Astrocyte (in vitro differentiated cells and primary cell): ENCODE measurements at regions not wholly inside any gene's neighbourhood (a gene's known extent, or its start where the extent isn't known, plus 50 kb on each side); places are given as distances from the start of the nearest gene placed in this dataset.

Source experiments
- DNase-seq: peaks from one replicate; pipeline ENCODE4 v3.0.0-alpha.2; 2010; ENCODE audit warnings: low read depth
- FAIRE-seq: peaks from 2 replicates; lab custom pipeline; 2011; peaks lifted over from hg19 to GRCh38; lab: Jason Lieb, UNC
- H2AFZ ChIP-seq: 2 replicates; pipeline ENCODE4 v1.6.0; 2012; ENCODE audit warnings: low read depth, low read length, inconsistent platforms
- H3K27ac ChIP-seq: 2 replicates; pipeline ENCODE4 v1.5.1; 2011; ENCODE audit warnings: low read depth, low read length, inconsistent platforms
- H3K27me3 ChIP-seq: 2 replicates; pipeline ENCODE4 v1.6.0; 2011; ENCODE audit warnings: low read length, inconsistent platforms; ENCODE audit not compliant: insufficient read depth
- H3K36me3 ChIP-seq: 2 replicates; pipeline ENCODE4 v1.5.1; 2011; ENCODE audit warnings: low read length, inconsistent platforms; ENCODE audit not compliant: insufficient read depth
- H3K4me1 ChIP-seq: 2 replicates; pipeline ENCODE4 v1.5.1; 2011; ENCODE audit warnings: low read length, inconsistent platforms; ENCODE audit not compliant: insufficient read depth
- H3K4me2 ChIP-seq: 2 replicates; pipeline ENCODE4 v1.6.0; 2012; ENCODE audit warnings: low read length, inconsistent platforms
- H3K4me3 ChIP-seq: 2 replicates; pipeline ENCODE4 v1.5.1; 2011; ENCODE audit warnings: low read depth, mild to moderate bottlenecking, low read length, inconsistent platforms; ENCODE audit not compliant: insufficient read depth
- H3K79me2 ChIP-seq: 2 replicates; pipeline ENCODE4 v1.6.0; 2012; ENCODE audit warnings: mild to moderate bottlenecking, low read length, inconsistent platforms; ENCODE audit not compliant: insufficient read depth
- H3K9ac ChIP-seq: 2 replicates; pipeline ENCODE4 v1.6.0; 2012; ENCODE audit warnings: mild to moderate bottlenecking, low read length, inconsistent platforms
- H3K9me3 ChIP-seq: 2 replicates; pipeline ENCODE4 v1.5.1; 2012; ENCODE audit warnings: low read depth, mild to moderate bottlenecking, low read length, inconsistent platforms; ENCODE audit not compliant: insufficient read depth
- H4K20me1 ChIP-seq: 2 replicates; pipeline ENCODE4 v1.6.0; 2012; ENCODE audit warnings: low read length, inconsistent platforms; ENCODE audit not compliant: insufficient read depth
- H3K27ac Mint-ChIP-seq: one replicate; pipeline ENCODE4 v1.8.0; 2021; ENCODE audit warnings: mild to moderate bottlenecking, mixed read lengths; ENCODE audit not compliant: unreplicated experiment
- H3K27me3 Mint-ChIP-seq: one replicate; pipeline ENCODE4 v1.8.0; 2021; ENCODE audit warnings: low read depth, mixed read lengths; ENCODE audit not compliant: unreplicated experiment
- H3K36me3 Mint-ChIP-seq: one replicate; pipeline ENCODE4 v1.8.0; 2021; ENCODE audit warnings: low read depth, mixed read lengths; ENCODE audit not compliant: unreplicated experiment
- H3K4me1 Mint-ChIP-seq: one replicate; pipeline ENCODE4 v1.8.0; 2021; ENCODE audit warnings: low read depth, mixed read lengths; ENCODE audit not compliant: unreplicated experiment
- H3K4me3 Mint-ChIP-seq: one replicate; pipeline ENCODE4 v1.8.0; 2021; ENCODE audit warnings: mild to moderate bottlenecking, moderate library complexity, mixed read lengths; ENCODE audit not compliant: unreplicated experiment
- H3K9me3 Mint-ChIP-seq: one replicate; pipeline ENCODE4 v1.8.0; 2021; ENCODE audit warnings: mild to moderate bottlenecking, mixed read lengths; ENCODE audit not compliant: unreplicated experiment
- EZH2 ChIP-seq: IDR thresholded peaks from 2 replicates; pipeline ENCODE4 v1.6.1; 2012; ENCODE audit warnings: mild to moderate bottlenecking, low read length, inconsistent platforms; ENCODE audit not compliant: insufficient read depth
- TF ChIP-seq, protein P1 (sequence below): IDR thresholded peaks from 2 replicates; pipeline ENCODE4 v1.5.1; 2011; ENCODE audit warnings: low read depth, mild to moderate bottlenecking, inconsistent platforms, low read length, moderate library complexity; ENCODE audit not compliant: insufficient read depth

GRCh38 chr13:72534951-72535640 lies 192.3 kb downstream of the MZT1 start:
- no peak overlapping the region for H3K9ac ChIP-seq
- Mint-ChIP-seq H3K4me1 (peaks cover 11% of the 10 kb centered on the region), H3K4me3 (no peak overlapping the region), H3K27me3 (peaks cover 5% of the 10 kb centered on the region), H3K27ac (no peak overlapping the region), H3K36me3 (no peaks in the 10 kb centered on the region), H3K9me3 (no peaks in the 10 kb centered on the region)
- H3K27ac ChIP-seq: no peak overlapping the region
- no peaks in the 10 kb centered on the region for H4K20me1 ChIP-seq
- no peaks in the 10 kb centered on the region for H3K27me3 ChIP-seq
- peaks cover 14% of the 10 kb centered on the region for H3K4me1 ChIP-seq
- H3K79me2 ChIP-seq: no peaks in the 10 kb centered on the region
- no peak overlapping the region for H3K4me2 ChIP-seq
- no peak for FAIRE-seq
- no peaks in the 10 kb centered on the region for H3K36me3 ChIP-seq
- H2AFZ ChIP-seq: peak overlapping the region; percentile 5
- no peaks in the 10 kb centered on the region for H3K9me3 ChIP-seq
- DNase-seq: no peak
- TF ChIP-seq EZH2: no peak
- TF ChIP-seq, protein P1, sequence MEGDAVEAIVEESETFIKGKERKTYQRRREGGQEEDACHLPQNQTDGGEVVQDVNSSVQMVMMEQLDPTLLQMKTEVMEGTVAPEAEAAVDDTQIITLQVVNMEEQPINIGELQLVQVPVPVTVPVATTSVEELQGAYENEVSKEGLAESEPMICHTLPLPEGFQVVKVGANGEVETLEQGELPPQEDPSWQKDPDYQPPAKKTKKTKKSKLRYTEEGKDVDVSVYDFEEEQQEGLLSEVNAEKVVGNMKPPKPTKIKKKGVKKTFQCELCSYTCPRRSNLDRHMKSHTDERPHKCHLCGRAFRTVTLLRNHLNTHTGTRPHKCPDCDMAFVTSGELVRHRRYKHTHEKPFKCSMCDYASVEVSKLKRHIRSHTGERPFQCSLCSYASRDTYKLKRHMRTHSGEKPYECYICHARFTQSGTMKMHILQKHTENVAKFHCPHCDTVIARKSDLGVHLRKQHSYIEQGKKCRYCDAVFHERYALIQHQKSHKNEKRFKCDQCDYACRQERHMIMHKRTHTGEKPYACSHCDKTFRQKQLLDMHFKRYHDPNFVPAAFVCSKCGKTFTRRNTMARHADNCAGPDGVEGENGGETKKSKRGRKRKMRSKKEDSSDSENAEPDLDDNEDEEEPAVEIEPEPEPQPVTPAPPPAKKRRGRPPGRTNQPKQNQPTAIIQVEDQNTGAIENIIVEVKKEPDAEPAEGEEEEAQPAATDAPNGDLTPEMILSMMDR: no peak
- no peak overlapping the region for H3K4me3 ChIP-seq

DNA sequence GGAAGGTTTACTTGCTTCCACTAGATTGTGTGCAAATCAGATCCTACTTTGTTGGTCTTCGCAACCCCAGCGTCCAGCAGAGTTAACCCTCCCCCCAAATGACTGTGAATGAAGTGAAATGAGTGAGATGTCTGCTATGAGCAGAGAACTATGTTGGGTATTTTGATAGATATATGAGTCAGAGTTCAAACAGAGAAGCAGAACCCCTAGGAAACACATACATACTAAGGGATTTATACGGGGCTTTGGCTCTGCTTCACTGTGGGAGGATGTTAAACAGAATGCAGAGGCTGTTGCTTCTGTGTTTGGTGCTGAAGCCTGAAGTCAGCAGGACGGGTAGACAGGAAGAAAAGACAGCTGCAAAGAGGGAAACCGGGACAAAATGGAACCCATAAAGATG lies 197.0 kb downstream of the MZT1 start:
- Histone ChIP-seq H4K20me1 (no peaks in the 10 kb centered on the region), H3K9me3 (no peaks in the 10 kb centered on the region), H2AFZ (peak overlapping the region; percentile 54), H3K4me1 (peaks cover 13% of the 10 kb centered on the region), H3K79me2 (no peaks in the 10 kb centered on the region), H3K4me2 (peak overlapping the region; percentile 71), H3K4me3 (no peak overlapping the region), H3K9ac (no peak overlapping the region), H3K27ac (peak overlapping the region; percentile 22), H3K27me3 (no peaks in the 10 kb centered on the region), H3K36me3 (no peaks in the 10 kb centered on the region)
- DNase-seq (peak; percentile 60), FAIRE-seq (no peak)
- TF ChIP-seq EZH2: no peak
- Mint-ChIP-seq H3K9me3 (no peaks in the 10 kb centered on the region), H3K4me1 (peaks cover 18% of the 10 kb centered on the region), H3K36me3 (no peaks in the 10 kb centered on the region), H3K27me3 (no peaks in the 10 kb centered on the region), H3K27ac (peak overlapping the region; percentile 29), H3K4me3 (peak overlapping the region; percentile 30)

- Mint-ChIP-seq H3K4me3 (no peak overlapping the region), H3K4me1 (peaks cover 20% of the 10 kb centered on the region), H3K36me3 (no peaks in the 10 kb centered on the region), H3K27me3 (no peaks in the 10 kb centered on the region), H3K9me3 (no peaks in the 10 kb centered on the region), H3K27ac (no peak overlapping the region)
- TF ChIP-seq, protein P1: no peak
- no peak for TF ChIP-seq EZH2
- H4K20me1 ChIP-seq: no peaks in the 10 kb centered on the region
- peaks cover 13% of the 10 kb centered on the region for H3K4me1 ChIP-seq
- no peak overlapping the region for H3K9ac ChIP-seq
- no peaks in the 10 kb centered on the region for H3K79me2 ChIP-seq
- H3K4me3 ChIP-seq: no peak overlapping the region
- no peak overlapping the region for H3K27ac ChIP-seq
- no peaks in the 10 kb centered on the region for H3K9me3 ChIP-seq
- H3K36me3 ChIP-seq: no peaks in the 10 kb centered on the region
- no peak overlapping the region for H3K4me2 ChIP-seq
- no peak for DNase-seq
- H2AFZ ChIP-seq: no peak overlapping the region
- H3K27me3 ChIP-seq: no peaks in the 10 kb centered on the region
- no peak for FAIRE-seq
Observed at GRCh38 chr13:72527333-72527732, 200.1 kb downstream of the MZT1 start.
